ENCODE measurements at regions not wholly inside any gene's neighbourhood (a gene's known extent, or its start where the extent isn't known, plus 50 kb on each side); places are given as distances from the start of the nearest gene placed in this dataset.

DNA sequence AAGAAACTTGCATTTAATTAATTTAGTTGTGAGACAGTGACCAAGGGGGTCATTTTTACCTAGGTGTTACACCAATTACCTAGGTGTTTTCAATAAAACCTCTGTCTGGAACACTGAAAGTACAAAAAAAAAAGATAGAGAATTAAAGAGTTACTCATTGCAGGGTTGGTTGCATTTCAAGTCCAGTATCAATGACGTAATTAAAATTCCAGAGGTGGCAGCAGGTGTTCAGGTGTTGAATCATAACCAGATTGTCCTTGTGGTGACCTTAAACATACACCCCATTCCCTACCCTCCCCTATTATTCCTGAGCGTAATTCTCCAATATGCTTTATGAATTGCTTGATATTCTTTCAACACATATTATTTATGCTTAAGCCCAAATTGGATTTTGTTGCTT, 352.0 kb upstream of the SLC8A1 start:
- DNase-seq (ENCODE audit: low spot score): no peak

DNA sequence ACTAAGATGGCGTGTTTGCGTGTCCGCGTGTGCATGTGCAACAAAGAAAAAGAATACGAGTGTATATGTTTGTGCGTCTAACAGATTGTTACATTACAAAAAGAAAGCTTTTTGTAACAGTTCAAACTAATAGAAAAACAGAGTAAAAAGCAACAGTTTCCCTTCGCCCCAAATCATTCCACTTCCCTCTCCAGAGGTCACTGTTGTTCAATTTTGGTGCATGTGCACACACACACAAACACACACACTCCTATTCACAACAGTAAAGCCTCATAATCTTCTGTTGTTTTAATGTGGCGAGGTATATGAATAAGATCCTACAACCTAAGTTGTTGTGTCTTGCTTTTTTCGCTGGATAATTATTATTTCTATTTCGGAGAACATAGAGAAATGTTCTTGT, 357.3 kb upstream of the SLC8A1 start:
- DNase-seq (ENCODE audit: low spot score): no peak

DNA sequence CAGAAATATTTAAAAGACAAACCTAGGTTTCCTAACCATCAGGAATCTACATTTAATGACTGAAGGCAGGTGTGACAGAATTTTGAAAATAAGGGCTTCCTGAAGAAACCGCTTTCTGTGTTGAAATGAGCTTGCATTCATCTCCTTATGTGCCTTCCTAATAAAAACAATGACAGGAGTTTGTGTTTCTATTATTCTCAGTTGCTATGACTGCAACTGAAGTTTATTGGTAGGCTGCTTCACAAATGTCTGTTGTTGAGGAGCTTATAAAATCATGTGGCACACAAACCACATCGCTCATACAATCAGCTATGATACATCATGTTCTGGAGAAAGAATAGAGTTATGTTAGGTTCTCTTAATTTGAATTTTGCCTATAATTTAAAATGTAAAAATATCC, 362.7 kb upstream of the SLC8A1 start:
- DNase-seq (ENCODE audit: low spot score): no peak

DNA sequence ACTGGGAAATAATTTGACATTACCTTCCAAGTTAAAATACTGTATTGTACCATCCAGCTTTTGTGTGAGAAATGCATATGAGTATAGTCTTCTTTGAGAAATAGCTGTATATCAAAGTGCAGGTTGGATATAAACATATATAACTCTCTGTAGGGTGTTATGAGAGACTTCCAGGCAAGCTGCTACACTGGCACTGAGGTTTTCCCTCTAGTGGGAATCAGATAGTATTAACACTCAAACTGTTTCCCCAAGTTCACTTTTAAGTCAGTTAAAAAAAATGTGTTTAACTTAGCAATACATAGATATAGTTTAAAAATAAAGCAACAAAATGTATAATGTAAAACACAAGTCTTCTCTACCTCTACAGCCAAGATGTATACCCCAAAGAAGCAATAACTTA, 368.4 kb upstream of the SLC8A1 start:
- DNase-seq (ENCODE audit: low spot score): no peak

DNA sequence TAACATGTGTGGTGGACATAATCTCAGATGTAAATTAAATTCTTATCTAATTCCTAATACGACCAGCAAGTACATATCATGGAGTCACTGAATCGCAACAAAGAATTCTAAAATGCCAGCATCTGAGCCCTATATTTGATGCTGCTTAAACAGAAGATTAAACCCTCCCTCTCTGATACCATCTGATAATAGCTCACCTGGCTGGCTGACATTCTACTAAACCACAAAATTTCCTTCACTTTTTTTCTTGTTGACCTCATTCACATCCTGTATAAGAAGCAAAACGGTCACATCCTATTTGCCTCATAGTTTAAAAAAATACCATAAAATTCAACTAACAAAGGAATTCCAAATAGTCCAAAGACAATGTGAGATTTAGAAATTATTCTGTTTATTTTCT, 371.6 kb upstream of the SLC8A1 start:
- no peak for DNase-seq (ENCODE audit: low spot score)

DNA sequence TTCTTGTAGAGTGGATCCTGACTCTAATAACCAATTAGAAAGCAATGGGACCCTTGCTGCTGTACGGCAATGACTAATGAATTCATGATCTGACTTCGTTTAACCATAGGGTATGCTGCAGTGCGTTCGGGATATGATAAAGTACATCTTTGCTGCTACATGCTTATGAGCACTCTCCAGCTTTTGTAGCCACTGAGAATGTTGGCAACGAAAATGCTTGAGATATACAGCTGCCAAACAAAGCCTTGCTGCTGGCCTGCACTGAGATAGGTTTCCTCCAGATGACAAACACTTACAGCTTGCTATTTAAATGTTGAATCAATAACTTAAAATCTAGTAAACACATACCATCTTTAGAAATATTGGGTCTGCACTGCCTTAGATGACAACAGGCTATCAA, 372.4 kb upstream of the SLC8A1 start:
- no peak for DNase-seq (ENCODE audit: low spot score)

DNA sequence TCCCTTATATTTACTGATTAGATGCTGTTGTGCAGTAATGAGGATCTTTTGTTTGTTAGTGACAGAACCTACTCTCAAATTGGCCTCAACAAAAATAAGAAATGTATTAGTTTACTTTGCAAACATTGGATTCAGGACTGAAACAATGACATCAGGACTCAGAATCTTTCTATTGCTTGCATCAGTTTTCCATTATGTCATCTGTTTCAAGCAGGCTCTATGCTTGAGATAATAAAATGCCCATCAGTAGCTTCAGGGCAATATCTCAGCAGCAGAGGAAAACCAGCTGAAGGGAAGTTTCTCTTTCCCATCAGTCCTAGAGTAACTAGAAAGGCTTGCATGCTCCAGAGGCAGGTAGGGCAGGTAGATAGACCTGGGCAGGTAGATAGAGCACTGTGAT, 375.5 kb upstream of the SLC8A1 start:
- no peak for DNase-seq (ENCODE audit: low spot score)

DNA sequence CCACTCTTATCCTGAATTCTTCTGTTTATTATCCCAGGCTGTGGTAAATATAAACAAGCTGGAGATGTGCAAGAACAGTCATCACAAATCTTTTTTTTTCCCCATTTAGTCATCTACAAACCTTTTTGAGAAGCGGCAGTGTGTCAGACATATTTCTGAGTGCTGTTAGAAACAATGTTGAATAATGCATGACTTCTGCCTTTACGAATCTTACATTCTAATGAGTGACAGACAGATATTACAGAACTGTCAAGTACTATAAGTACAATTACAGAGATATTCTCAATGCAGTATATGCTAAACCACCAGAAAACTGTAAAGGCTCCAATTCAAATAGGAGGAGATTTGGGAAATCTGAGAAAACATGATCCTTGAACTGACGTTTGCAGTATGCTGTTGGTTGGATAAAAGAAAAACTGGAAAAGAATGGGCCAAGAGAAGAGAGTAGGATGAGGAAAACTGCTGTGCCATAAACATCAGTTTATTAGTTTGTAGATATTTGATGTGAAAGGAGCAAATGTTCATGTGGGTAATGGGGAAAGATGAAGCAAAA, 379.5 kb upstream of the SLC8A1 start:
- no peak for DNase-seq (ENCODE audit: low spot score)

DNA sequence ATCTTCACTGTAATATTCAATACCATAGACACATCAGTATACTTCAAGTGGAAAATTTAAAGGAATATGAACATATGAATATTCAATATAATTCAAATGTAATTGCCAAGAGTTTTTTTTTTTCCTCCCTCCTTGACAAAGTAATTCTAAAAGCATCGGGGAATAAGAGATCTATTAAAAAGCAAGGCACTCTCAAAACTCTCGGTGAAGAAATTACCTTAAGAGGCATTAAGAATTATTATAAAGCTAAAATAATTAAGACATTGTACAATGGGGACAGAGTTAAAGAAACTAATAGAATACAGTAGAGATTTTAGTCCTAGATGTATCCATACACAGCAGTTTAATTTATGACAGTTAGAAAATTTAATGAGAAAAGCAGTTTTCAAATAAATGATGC, 390.0 kb upstream of the SLC8A1 start:
- DNase-seq (ENCODE audit: low spot score): no peak

DNA sequence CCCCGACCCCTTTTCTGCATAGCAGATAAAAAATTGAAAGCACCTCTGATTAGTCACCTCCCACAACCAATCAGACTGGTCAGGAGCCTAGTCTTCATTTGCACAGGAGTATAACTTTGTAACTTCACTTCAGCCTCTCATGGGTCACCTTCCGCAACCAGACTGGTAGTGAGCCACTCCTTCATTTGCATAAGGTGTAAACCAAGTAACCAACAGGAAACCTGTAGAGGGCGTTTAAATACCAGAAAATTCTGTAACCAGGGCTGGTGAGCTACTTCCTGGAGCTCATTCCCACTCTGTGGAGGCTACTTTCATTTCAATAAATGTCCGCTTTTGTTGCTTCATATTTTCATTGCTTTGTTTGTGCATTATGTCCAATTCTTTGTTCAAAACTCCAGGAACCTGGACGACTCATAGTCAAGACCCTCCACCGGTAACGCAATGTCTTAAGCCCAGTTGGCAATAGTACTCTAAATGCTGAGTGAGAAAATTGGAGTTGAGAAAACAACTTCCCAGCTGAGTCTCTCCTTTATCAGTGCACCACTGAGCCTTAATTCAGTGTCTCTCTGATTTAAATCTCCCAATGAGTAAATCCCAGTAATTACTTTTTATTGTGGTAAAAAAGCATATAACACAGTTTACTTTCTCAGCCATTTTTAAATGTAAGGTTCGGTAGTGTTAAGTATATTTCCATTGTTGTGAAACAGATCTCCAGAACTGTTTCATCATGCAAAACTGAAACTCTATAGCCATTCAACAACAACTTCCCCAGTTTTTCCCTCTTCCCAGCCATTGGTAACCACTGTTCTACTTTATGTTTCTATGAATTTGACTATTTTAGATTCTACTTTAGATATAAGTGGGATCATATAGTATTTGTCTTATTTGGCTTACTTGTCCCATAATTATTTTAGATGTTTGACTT, 392.7 kb upstream of the SLC8A1 start:
- no peak for DNase-seq (ENCODE audit: low spot score)

DNA sequence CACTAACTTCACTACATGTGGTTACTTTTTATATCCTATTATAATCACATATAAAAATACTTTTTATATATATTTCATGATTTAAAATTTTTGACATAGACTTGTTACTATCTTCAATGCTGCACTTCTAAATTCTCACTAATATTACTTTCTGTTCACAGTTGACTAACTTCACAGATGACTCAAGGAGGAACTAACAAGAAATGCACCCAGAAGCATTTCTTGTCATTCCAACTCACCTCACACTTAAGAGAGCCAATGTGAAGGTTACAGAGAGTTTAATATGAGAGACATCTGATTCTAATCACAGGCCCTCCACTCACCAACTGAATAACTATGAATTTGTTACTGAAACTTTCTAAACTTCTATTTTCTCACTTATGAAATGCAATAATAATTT, 399.8 kb upstream of the SLC8A1 start:
- no peak for DNase-seq (ENCODE audit: low spot score)

DNA sequence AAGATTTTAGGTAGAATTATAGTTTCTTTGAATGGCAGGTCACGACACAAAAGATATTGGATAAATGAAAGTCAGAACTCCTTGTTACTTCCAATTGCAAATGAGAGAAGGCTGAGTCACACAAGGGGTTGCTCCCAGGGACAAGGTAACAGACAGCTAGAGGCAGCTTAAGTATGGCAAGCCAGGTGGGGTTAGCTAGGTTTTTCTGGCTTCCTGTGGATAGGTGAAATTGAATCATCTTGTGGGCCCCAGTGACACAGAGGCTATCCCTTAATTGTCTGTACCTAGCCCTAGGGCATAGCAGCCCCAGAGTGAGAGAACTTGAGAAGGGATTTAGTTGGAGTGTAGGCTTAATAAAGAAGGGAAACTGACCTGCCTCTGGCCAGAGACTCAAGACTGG, 407.7 kb upstream of the SLC8A1 start:
- DNase-seq (ENCODE audit: low spot score): no peak

DNA sequence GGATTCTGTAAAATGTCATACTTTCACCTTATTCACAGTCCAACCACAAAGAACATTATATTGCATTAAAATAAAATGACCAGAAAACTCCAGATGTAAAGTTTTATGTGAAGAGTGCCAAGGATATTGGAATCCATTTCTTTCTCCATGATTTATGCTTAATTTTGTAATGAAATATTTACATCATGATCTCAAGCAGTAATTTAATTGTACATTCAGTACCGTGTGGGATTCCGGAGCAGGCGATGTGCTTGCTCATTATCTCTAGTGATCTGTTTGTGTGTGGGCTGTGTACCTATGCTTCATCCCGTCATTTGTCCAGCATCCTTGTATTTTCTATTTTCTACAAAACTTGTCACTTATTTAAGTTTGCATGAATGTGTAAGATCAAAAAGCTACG, 415.9 kb upstream of the SLC8A1 start:
- no peak for DNase-seq (ENCODE audit: low spot score)

DNA sequence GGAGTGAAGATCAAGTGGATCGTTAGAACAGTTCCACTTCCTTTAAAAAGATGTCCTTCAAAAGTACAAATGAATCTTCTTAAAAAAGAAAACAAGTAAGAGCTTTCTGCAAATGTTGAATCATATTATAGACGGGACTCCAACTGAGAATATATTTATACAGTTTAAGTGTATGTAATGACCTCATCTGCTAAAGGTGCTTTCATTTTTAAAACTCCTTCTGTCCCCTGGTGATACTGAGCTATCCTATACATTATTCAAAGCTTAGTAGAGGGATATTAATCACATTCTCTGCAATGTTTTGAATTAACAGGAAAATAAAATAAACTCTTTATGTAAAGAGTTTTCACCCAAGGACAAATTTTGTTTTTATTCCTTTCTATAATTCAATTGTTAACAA, 420.7 kb upstream of the SLC8A1 start:
- DNase-seq (ENCODE audit: low spot score): no peak

DNA sequence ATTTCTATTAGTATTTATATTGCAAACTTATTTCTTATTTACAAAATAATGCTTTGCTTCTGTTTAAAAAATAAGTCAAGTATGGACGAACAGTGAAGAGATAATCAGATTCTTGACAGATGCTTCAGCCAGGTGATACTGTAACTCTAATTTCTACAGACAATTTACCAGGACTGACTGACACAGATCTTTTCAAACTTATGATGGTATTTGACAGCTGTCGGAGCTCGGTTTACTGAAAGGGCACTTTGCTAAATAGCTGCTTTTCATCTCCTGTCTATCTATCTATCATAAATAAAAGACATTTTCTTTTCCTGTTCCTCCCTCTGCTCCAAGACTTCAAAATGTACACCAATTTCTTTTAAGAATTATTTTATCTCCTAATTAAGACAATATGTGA, 422.5 kb upstream of the SLC8A1 start:
- DNase-seq (ENCODE audit: low spot score): no peak

DNA sequence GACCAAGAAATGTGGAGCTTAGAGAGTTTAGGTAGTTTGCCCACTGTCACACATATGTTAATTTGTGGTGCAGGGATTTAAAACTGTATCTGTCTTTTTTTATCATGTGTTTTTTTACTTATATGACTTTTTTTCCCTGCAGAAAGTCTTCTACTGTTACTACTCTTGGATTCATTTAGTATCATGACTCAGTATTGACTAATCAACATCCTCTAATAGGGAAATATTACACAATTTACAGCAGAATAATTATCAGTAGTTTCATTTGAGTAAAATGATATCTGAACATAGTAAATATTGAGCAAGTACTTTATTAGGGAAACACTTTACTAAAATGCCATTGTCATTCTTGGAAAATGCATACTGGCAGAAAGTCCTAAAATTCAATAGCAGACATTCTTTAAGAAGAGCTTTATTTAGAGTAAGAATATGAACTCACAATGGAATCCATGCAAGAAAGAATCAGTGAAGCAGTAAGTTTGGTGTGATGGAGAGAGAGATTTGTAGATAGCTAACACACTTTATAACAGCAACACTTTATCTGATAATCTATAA, 425.9 kb upstream of the SLC8A1 start:
- no peak for DNase-seq (ENCODE audit: low spot score)

DNA sequence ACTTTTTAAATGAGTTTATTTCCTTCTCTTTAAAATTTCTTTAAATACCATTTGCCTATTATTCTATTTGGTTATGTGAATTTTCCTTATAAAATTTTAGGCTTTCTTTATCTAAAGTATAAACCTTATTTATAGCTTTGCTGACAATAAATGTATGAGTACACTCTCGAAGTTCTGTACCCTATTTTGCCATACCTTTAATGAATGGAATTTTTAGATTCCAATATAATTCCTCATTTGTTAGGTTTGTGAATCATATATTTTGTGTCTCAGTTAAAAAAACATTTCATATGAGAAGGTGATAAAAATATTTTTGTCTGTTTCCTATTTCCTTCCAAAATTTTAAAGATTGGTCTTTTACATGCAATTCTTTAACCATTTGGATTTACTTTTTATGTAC, 427.4 kb upstream of the SLC8A1 start:
- no peak for DNase-seq (ENCODE audit: low spot score)

DNA sequence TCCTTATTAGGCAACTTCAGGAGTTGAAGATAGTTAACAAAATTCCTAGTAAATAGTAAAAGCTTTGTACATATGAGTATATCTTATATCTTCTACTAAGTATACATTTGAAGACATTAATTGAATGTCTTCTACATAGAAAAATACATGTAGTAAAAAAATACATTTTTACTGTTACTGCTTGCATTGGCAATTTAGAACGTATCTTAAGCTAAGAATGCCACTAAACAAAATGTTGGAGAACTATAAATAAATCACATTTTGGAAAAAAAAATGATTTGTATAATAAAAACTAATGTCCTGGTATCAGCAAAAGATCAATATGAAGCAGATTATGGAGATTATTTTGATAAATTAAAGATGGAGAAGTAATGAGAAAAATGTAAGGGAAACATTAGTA, 434.2 kb upstream of the SLC8A1 start:
- no peak for DNase-seq (ENCODE audit: low spot score)

DNA sequence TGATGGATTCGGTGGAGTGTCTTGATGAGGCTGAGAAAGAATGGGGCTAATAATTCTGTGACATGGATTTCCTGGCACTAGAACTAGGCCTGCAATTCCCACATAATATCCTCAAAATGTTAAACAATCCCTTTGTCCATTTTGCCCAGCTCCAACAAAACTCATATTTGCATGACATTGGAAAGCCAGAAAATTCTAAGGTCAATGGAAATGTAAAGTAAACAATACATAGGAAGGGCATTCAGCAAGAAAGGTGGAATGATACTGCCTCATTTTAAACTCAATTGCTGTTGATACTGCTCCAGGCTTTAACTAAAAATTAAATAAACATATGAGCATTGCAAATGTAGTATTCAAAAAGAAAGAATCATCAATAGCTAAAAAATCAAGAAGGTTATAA, 434.8 kb upstream of the SLC8A1 start:
- no peak for DNase-seq (ENCODE audit: low spot score)

DNA sequence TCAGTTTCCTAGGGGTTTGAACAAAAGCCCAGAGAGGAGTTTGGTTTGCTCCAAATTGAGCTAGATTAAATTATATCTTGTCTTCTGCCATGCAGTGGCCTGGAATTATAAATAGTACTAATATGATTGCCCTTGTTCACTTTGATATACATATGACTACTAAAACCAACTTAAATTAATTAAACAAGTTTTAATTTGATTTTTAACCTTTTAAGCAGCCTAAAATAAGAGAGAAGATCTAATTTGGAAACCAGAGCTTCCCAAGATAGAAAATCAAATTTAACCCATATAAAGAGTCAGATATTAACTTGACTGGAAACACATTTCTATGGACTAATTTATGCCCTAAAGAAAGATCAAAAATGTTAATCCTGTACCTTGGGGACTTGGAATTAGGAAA, 444.5 kb upstream of the SLC8A1 start:
- DNase-seq (ENCODE audit: low spot score): no peak

DNA sequence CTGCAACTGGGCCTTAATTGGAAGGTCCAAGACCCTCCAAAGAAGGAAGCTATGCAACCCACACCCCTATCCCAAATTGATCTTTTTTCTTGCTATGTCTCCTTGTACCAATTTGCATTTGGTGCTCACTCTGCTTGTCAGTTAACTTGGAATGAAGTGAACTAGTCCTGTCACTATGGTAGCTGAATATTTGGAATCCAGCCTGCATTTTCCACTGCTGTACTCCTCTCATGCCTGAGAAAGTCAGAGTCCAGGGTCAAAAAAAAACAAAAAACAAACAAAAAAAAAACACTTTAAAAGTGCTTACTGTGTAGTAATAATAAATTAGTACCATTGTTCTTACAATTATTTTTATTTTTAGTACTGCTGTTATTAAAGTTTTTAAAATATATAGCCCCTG, 462.8 kb upstream of the SLC8A1 start:
- DNase-seq (ENCODE audit: low spot score): no peak

DNA sequence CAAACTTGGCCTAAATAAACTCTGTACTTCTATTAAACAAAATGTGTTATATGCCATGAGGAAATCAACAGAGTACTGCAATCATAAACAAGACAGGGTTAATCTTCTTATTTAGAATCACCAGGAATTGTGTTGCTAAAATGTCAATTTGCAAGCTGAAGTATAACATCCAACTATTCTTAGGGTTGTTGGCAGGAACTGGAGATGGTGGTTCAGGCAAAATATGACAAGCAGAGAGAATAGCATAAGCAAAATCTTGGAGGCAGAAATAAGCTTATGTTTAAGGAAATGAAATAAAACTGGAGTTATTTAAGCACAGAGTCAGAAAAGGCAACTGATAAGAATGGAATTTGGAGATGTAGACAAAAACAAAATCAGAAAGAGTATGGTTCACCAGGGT, 463.8 kb upstream of the SLC8A1 start:
- no peak for DNase-seq (ENCODE audit: low spot score)

DNA sequence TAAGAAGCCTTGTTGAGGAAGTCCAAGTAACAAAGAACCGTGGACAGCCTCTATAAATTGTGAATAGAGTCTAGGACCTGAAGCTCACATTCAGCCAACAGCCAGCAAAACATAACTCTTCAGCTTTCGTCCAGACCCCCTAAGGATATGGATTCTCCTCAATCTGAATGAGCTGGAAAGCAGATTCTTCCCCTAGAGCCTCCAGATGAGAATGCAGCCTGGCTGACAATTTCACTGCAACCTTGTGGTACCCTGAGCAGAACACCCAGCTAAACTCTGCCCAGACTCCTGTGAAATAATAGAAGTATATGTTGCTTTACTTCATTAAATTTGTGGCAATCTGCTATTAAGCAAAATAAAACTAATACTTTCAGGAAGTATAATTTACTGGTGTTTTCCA, 483.5 kb upstream of the SLC8A1 start:
- no peak for DNase-seq (ENCODE audit: low spot score)

DNA sequence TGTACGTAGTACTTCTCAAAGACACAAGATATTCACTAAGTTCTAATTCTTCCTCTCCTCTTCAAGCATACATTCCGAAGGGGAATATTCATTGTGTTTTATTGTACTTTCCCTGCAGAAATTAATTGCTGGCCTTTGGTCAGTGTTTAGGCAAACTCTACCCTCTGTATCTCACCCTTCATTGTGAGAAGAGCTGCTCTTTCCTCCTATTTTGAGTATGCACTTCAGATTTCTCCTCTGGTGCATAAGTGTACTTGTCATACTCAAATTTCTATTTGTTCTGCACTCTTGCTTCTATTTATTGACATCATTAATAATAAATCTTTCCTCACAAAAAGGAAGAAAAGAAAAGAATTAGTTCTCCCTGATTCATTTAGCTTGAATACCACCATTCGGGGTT, 485.4 kb upstream of the SLC8A1 start:
- DNase-seq (ENCODE audit: low spot score): no peak

All from CD4-positive, alpha-beta T cell treated with Interleukin-15 for 4 hours (primary cell).